Stimulated activated CD8-positive, alpha-beta memory T cell treated with anti-CD3 and anti-CD28 coated beads, Interleukin-7, amount 100 ng/mL, for 48 hours (primary cell): ENCODE measurements at regions not wholly inside any gene's neighbourhood (a gene's known extent, or its start where the extent isn't known, plus 50 kb on each side); places are given as distances from the start of the nearest gene placed in this dataset.
"Not testable (repeated sequence)": the region's sequence is repeated elsewhere in the genome, so short reads cannot be mapped to it uniquely, and the experiment has no call there.

Source experiments
- DNase-seq, 2 donors: peaks; one replicate each; pipeline ENCODE4 v3.0.0-alpha.2; 2020; ENCODE audit warnings: low read depth in 1 of 2; ENCODE audit errors: extremely low read depth in 1 of 2

- DNase-seq = no peak
These were observed 378.9 kb downstream of the DLEU7 start for GRCh38 chr13:50464349-50465251.

- DNase-seq = no peak
These were observed 377.0 kb downstream of the DLEU7 start for GRCh38 chr13:50466456-50466855.

- no peak for DNase-seq
These were observed 376.1 kb downstream of the DLEU7 start for GRCh38 chr13:50467156-50468110.

- no peak for DNase-seq
These were observed 374.4 kb downstream of the DLEU7 start for GRCh38 chr13:50468849-50469669.

- not testable (repeated sequence) for DNase-seq
These were observed 370.4 kb downstream of the DLEU7 start for GRCh38 chr13:50473050-50473449.

GRCh38 chr13:50474088-50474662 is 369.3 kb downstream of the DLEU7 start:
- DNase-seq = no peak

GRCh38 chr13:50476577-50477285 is 366.8 kb downstream of the DLEU7 start:
- DNase-seq = no peak

- no peak for DNase-seq
These were observed 361.6 kb downstream of the DLEU7 start for GRCh38 chr13:50481936-50482335.

- no peak for DNase-seq
These were observed 360.1 kb downstream of the DLEU7 start for GRCh38 chr13:50483416-50483815.

GRCh38 chr13:50484472-50485113 is 358.9 kb downstream of the DLEU7 start:
- no peak for DNase-seq

GRCh38 chr13:50485979-50486935 is 357.2 kb downstream of the DLEU7 start:
- DNase-seq = no peak

GRCh38 chr13:50493683-50494082 is 349.8 kb downstream of the DLEU7 start:
- no peak for DNase-seq

GRCh38 chr13:50494138-50494537 is 349.4 kb downstream of the DLEU7 start:
- DNase-seq = no peak

GRCh38 chr13:50503212-50503611 is 340.3 kb downstream of the DLEU7 start:
- DNase-seq = not testable (repeated sequence)

GRCh38 chr13:50509167-50509566 is 334.3 kb downstream of the DLEU7 start:
- no peak for DNase-seq

- no peak for DNase-seq
These were observed 333.6 kb downstream of the DLEU7 start for GRCh38 chr13:50509771-50510441.

- not testable (repeated sequence) for DNase-seq
These were observed 332.5 kb downstream of the DLEU7 start for GRCh38 chr13:50510885-50511545.
